HG03025 (cell line): ENCODE measurements at regions not wholly inside any gene's neighbourhood (a gene's known extent, or its start where the extent isn't known, plus 50 kb on each side); places are given as distances from the start of the nearest gene placed in this dataset.

Experiments
- ATAC-seq: cut with Tn5 transposase; IDR thresholded peaks from one replicate; pipeline ENCODE4 v1.9.1; 2021; ENCODE audit warnings: mild to moderate bottlenecking, moderate library complexity; ENCODE audit not compliant: unreplicated experiment, low FRiP score

DNA sequence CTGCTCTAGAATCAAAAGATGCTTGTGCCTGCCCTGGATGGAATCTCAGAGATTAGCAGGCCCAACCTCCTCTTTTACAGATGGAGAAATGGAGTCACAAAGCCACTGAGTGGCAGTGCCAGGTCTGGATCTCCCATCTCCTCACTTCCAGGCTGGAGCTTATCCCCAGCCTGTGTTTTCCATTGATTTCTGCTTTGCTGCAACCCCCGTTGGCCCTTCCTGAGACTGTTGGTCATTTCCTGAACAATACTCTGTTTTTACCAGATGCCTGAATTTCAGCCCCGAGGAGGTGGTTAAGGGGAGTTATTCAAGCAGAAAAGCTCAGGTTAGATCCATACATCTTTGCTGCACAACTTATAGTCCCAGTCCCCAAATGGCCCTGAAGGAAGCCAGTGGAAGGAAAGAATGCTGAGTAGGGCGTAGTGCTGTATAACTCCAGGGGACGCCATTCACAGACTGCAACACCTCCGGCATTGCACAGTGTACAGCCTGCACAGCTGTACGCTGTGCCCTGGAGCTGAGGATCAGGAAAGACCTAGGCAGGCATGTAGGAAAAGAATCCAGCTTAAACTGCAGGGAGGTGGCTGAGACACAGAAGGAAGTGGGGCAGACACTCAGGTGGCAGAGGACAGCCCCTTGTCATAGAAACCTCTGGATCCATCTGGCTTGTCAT, 77.5 kb downstream of the RPLP1 start:
- ATAC-seq, result no peak

GRCh38 chr15:69530991-69531664, 78.5 kb downstream of the RPLP1 start:
- no peak for ATAC-seq

GRCh38 chr15:69531665-69532027, 79.0 kb downstream of the RPLP1 start:
- no peak for ATAC-seq

DNA sequence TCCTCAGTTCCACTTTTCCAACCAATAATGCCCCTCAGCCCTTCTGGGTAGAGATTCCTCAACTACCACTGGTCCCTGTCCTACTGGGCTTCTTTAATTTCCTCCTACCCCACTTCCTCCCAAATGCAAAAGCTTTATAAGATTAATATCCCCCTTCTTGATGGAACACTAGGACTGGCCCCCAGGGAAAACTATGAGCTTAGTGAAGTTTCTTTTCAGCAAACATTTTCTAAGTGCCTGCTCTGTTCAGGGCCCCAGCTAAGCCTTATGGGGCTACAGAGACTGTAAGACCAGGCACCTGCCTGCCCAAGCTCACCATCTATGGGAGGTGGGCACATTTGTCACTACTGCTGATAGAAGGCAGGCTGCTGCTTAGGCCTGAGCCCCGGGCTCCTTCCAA, 79.4 kb downstream of the RPLP1 start:
- ATAC-seq, result no peak

DNA sequence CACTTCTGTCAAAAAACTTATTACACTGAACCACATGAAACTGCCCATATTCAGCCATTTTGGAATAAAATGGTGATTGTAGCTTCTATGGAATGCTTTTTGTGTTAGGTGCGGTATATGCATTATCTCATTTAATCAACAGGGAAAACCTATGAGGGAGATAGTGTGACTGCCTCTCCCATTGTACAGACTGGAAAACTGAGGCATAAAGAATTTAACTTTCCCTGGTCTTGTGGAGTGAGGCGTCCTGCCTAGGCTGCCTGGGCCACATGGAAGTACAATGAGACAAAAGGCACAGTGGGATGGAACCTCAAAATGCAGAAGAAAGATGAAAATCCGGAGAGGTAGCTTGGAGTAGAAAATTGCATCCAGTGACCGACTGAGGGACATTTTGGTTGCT, 80.2 kb downstream of the RPLP1 start:
- no peak for ATAC-seq

GRCh38 chr15:69533522-69533921, 80.9 kb downstream of the RPLP1 start:
- no peak for ATAC-seq

DNA sequence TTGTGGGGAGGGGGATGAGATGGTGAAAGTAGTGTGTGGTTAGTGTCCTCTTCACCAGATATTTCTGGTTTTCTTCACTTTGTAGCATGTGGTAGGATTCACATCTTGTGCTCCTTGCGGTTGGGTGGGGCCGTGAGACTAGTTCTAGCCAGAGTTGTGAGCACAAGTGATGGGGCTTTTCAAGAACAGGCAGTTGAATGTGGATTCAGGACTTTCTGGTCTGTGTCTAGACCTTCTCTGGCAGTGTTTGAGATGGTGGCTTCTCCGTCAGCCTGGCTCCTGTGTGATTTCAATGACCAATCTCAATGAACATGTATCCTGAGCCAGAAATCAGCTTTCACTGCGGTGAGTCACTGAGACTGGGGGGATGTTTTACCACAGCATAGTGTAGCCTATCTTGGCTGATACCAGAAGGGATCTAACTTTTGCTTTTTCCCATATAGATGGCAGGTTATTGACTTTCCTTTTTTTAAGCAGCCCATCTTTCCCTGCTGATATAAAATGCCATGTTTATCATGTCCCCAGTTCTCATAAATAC, 82.6 kb downstream of the RPLP1 start:
- no peak for ATAC-seq

GRCh38 chr15:69535998-69536397, 83.4 kb downstream of the RPLP1 start:
- no peak for ATAC-seq

- no peak for ATAC-seq
Measured at GRCh38 chr15:69536726-69537512, 84.3 kb downstream of the RPLP1 start.

DNA sequence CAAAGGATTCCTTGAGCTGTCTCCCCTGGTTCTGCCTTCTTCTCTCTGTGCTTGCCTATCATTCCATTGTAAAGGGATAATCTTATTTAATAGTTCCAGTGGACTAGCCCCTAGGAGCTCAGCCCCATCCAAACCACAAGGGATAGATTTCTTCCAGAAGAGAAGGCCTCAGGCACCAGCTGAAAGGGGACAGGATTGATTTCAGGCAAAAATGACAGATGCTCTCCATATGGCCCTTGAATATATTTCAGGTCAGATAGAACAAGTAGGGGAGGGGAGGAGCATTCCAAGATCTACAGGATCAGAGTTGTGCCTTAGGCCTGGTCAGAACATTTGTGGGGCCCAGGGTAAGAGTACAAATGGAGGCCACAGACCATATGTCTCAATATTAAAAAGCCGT, 85.3 kb downstream of the RPLP1 start:
- ATAC-seq, result no peak

DNA sequence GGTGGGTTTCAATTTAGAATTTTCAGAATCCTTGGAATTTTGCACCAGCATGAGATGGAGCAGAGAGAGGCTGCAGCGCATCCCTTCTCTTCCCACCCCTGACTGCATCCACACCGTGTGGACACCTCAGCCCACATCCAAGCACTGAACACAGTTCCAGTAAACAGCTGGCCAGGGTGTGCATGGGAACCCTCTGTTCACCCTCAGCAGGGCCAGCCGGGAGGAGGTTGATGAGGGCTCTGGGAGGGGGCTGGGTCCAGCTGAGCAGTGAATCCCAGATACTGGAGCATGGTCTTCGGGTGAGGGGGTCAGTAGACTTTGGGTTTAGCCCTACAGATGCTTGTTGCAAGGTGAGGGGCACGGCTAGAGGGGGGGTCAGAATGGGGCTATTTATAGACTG, 85.8 kb downstream of the RPLP1 start:
- no peak for ATAC-seq

DNA sequence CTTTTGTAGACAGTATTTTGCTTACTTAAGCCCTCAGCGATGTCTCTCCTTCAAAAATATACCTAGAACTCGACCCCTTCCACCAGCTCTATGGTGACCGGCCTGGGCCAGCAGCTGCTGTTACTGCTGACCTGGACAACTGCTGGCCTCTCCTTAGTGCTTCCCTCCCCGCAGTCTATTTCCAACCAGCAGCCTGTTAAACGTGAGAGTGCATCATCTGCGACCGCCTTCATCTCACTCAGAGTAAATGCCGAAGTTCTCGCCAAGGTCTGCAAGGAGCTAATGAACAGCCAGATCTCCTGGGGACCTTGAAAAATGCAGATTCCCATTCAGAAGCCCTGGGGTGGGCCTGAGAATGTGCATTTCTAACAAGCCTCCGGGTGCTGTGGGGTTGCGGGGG, 86.7 kb downstream of the RPLP1 start:
- no peak for ATAC-seq

- ATAC-seq, result no peak
Measured at GRCh38 chr15:69540622-69541021, 88.0 kb downstream of the RPLP1 start.

- no peak for ATAC-seq
Measured at GRCh38 chr15:69542028-69542427, 89.4 kb downstream of the RPLP1 start.

DNA sequence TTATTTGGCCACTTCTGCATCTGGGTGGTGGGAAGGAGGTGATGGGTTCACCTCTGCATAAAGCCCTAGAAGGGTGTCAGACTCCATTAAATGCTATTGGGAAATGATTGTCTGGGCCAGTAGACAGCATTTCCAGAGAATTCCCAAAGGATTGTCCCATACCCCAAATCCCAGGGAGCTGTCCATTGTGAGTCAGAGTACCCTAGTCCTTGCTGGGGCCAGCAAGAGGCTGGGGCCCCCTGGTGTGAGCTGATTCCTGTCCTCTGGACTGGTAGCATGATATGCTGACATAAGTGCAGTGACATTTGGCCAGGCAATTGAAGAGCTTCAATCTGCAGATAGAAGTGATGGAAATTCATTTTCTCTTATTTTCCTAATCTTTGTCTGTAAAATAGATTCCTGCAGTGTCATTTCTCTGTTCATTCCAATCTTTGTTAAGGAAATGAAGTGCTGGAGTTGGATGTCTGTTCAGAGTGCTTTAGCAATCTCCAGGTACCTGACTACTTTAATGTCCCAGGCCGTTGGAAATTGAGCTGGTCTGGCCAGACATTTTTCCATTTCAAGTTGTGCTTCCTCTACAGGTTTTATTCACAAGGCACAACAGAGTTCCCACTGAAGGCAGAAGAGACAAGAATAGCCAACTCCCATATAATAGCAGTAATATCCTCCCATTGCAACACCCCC, 91.2 kb downstream of the RPLP1 start:
- ATAC-seq, result no peak

GRCh38 chr15:69544365-69545113, 91.9 kb downstream of the RPLP1 start:
- no peak for ATAC-seq

- no peak for ATAC-seq
Measured at GRCh38 chr15:69546182-69546581, 93.6 kb downstream of the RPLP1 start.

DNA sequence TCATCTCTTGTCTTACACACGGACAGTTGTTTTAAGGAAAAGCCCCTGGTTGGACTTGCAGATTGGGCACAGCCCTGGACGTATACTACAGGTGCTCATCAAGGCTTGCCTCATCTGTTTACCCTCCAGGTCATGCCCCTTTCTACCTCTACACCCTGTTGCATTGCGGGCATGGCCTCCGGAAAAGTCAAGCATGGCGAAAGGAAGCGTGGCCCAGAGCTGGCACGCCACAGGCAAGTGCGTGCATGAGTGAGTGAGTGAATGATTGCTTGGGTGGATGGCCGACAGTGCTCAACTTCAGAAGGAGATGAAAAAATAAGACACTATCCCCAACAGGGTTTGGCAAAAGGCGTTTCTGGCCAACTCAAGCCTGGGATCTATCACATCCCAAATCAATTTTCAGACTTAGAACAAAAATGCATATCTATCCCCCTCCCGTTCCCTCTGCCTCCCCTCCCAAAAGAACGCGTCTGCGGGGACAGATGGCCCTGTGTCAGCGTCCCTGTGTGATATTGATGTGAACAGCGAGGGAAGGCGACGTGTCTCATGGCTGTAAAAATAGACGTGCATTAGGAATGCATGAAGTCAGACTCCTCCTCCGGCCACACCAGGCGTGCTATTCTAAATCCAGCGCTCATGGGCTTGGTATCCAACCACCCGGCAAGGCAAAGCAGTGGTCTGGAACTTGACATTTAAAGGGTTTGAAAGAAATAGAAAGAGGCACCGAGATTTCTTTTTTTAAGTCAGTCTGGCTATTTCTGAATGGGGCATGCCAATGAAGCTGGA, 96.0 kb downstream of the RPLP1 start:
- no peak for ATAC-seq

GRCh38 chr15:69551391-69552056, 98.9 kb downstream of the RPLP1 start:
- ATAC-seq, result no peak
